Stimulated activated naive CD8-positive, alpha-beta T cell treated with anti-CD3 and anti-CD28 coated beads, Interleukin-15, Interleukin-2, amounts not matched to agents 100 ng/mL and 50 ng/mL, for 24 hours (primary cell): ENCODE measurements at regions not wholly inside any gene's neighbourhood (a gene's known extent, or its start where the extent isn't known, plus 50 kb on each side); places are given as distances from the start of the nearest gene placed in this dataset.

ENCODE experiments used
- H3K27ac Mint-ChIP-seq: one replicate; pipeline ENCODE4 v1.8.0; 2021; ENCODE audit warnings: mild to moderate bottlenecking, mixed read lengths
- H3K27me3 Mint-ChIP-seq: one replicate; pipeline ENCODE4 v1.8.0; 2021; ENCODE audit warnings: mixed read lengths
- H3K36me3 Mint-ChIP-seq: one replicate; pipeline ENCODE4 v1.8.0; 2021; ENCODE audit warnings: low read depth, mixed read lengths
- H3K4me1 Mint-ChIP-seq: one replicate; pipeline ENCODE4 v1.8.0; 2021; ENCODE audit warnings: low read depth, mixed read lengths
- H3K4me3 Mint-ChIP-seq: one replicate; pipeline ENCODE4 v1.8.0; 2021; ENCODE audit warnings: mild to moderate bottlenecking, mixed read lengths
- H3K9me3 Mint-ChIP-seq: one replicate; pipeline ENCODE4 v1.8.0; 2021; ENCODE audit warnings: mixed read lengths

GRCh38 chr14:42782754-42783153 is 1176.1 kb downstream of the LRFN5 start:
- no peak overlapping the region for H3K27ac Mint-ChIP-seq
- H3K36me3 Mint-ChIP-seq, result no peaks in the 10 kb centered on the region
- peaks cover 13% of the 10 kb centered on the region for H3K9me3 Mint-ChIP-seq
- H3K27me3 Mint-ChIP-seq, result no peaks in the 10 kb centered on the region
- no peaks in the 10 kb centered on the region for H3K4me1 Mint-ChIP-seq
- H3K4me3 Mint-ChIP-seq, result no peak overlapping the region

- Mint-ChIP-seq H3K27me3 (no peaks in the 10 kb centered on the region), H3K9me3 (peaks cover 8% of the 10 kb centered on the region), H3K36me3 (no peaks in the 10 kb centered on the region), H3K4me3 (no peak overlapping the region), H3K4me1 (no peaks in the 10 kb centered on the region), H3K27ac (no peak overlapping the region)
Observed at GRCh38 chr14:42778984-42779383, 1172.3 kb downstream of the LRFN5 start.

DNA sequence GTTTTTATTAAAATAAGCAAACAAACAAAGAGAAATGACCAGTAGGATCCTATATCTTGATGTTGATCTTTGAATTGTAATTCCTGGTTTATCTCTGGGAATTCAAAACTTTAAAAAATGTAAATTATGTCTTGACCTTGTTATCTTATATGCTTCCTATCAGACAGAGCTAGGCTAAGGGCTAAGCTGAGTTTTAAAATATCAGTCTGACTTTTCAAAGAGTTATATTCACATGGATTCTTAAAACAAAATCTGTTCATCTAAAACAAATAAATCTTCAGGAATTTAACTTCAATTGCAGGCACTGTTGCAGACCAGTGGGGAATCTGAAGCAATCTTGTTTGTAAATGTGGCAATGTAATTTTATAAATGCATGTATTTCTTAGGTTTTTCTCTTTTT is 1144.1 kb downstream of the LRFN5 start:
- H3K9me3 Mint-ChIP-seq, result peaks cover 3% of the 10 kb centered on the region
- H3K36me3 Mint-ChIP-seq, result no peaks in the 10 kb centered on the region
- H3K4me1 Mint-ChIP-seq, result no peaks in the 10 kb centered on the region
- no peak overlapping the region for H3K4me3 Mint-ChIP-seq
- H3K27me3 Mint-ChIP-seq, result no peaks in the 10 kb centered on the region
- H3K27ac Mint-ChIP-seq, result no peak overlapping the region

DNA sequence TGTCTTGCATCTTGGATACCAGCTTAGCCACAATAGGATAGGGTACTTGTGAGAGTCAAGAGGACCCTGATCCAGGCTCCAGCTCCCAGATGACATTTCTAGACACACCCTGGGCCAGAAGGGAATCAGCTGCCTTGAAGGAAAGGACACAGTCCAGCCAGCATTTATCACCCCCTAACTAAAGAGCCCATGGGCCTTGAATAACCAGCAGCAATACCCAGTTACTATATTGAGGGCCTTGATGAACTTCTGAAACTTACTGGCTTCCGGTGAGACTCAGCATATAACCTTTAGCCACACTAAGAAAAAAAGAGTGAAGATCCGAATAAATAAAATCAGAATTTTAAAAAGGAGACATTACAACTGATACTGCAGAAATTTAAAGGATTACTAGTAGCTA is 1135.4 kb downstream of the LRFN5 start:
- Mint-ChIP-seq H3K36me3 (no peaks in the 10 kb centered on the region), H3K4me1 (no peaks in the 10 kb centered on the region), H3K4me3 (no peak overlapping the region), H3K27me3 (no peaks in the 10 kb centered on the region), H3K9me3 (peaks cover 16% of the 10 kb centered on the region), H3K27ac (no peak overlapping the region)

DNA sequence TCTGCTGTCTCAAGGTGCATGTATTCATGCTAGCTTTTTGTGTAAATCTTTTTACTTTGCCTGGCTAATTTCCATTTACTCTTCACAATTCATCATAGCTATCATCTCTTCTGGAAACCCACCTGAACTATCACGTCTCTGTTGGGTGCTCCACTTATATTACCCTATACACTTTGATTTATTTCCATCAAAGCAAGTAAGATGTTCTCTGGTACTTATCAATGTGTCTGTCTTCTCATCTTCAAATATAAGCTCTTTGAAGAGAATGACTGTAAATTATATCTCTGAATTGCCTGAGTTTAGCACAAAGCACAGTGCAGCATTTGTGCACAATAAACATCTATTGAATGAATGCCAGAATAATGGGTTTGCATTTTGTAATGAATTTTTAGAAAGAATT is 1129.7 kb downstream of the LRFN5 start:
- H3K4me1 Mint-ChIP-seq, result no peaks in the 10 kb centered on the region
- H3K4me3 Mint-ChIP-seq, result no peak overlapping the region
- H3K36me3 Mint-ChIP-seq, result no peaks in the 10 kb centered on the region
- H3K27me3 Mint-ChIP-seq, result no peaks in the 10 kb centered on the region
- peaks cover 7% of the 10 kb centered on the region for H3K9me3 Mint-ChIP-seq
- no peak overlapping the region for H3K27ac Mint-ChIP-seq

- Mint-ChIP-seq H3K9me3 (peaks cover 8% of the 10 kb centered on the region), H3K27me3 (no peaks in the 10 kb centered on the region), H3K27ac (no peak overlapping the region), H3K4me3 (no peak overlapping the region), H3K36me3 (no peaks in the 10 kb centered on the region), H3K4me1 (no peaks in the 10 kb centered on the region)
Observed at GRCh38 chr14:42734041-42734440, 1127.4 kb downstream of the LRFN5 start.

DNA sequence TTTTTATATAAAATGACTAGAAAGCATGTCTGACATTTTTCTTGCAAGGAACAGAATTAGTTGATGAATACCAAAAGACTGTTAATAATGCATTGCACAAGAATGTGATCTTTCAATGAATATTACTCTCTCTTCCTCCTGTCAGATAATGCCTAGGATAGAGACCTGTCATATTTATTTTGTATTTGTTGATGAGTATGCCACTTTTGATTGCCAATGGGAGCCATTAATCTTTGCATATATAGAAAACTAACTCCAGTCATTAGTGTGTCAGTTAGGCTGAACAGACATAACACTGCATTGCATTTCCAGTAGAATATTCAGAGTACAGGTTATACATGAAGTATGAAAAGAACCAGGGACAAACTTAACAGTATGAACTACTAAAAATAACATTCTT is 1125.3 kb downstream of the LRFN5 start:
- Mint-ChIP-seq H3K27ac (no peak overlapping the region), H3K36me3 (no peaks in the 10 kb centered on the region), H3K27me3 (no peaks in the 10 kb centered on the region), H3K4me3 (no peak overlapping the region), H3K4me1 (no peaks in the 10 kb centered on the region), H3K9me3 (peaks cover 12% of the 10 kb centered on the region)

GRCh38 chr14:42731480-42731879 is 1124.8 kb downstream of the LRFN5 start:
- Mint-ChIP-seq H3K27me3 (no peaks in the 10 kb centered on the region), H3K4me1 (no peaks in the 10 kb centered on the region), H3K9me3 (peaks cover 12% of the 10 kb centered on the region), H3K27ac (no peak overlapping the region), H3K36me3 (no peaks in the 10 kb centered on the region), H3K4me3 (no peak overlapping the region)

DNA sequence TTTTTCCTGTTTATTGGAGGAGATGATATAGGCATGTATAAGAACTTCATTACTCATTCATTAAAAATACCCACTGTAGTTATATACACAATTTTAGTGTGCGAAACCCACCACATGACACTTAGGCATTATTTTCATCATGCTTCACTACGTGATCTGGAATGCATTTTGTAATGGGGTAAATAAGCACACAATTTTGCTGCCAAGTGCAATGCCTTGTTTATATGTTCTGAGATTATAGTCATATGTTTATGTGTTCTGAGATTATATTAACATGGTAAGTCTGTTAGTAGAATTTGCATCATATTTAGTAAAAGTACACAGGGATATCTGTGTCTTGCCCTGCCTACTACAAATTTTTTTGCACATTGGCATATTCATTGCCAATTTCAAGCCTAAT is 1123.0 kb downstream of the LRFN5 start:
- H3K4me3 Mint-ChIP-seq, result no peak overlapping the region
- no peaks in the 10 kb centered on the region for H3K27me3 Mint-ChIP-seq
- H3K36me3 Mint-ChIP-seq, result no peaks in the 10 kb centered on the region
- H3K4me1 Mint-ChIP-seq, result no peaks in the 10 kb centered on the region
- H3K9me3 Mint-ChIP-seq, result peaks cover 14% of the 10 kb centered on the region
- no peak overlapping the region for H3K27ac Mint-ChIP-seq

GRCh38 chr14:42719391-42719790 is 1112.7 kb downstream of the LRFN5 start:
- Mint-ChIP-seq H3K9me3 (peaks cover 22% of the 10 kb centered on the region), H3K4me1 (no peaks in the 10 kb centered on the region), H3K4me3 (no peak overlapping the region), H3K36me3 (no peaks in the 10 kb centered on the region), H3K27ac (no peak overlapping the region), H3K27me3 (no peaks in the 10 kb centered on the region)

DNA sequence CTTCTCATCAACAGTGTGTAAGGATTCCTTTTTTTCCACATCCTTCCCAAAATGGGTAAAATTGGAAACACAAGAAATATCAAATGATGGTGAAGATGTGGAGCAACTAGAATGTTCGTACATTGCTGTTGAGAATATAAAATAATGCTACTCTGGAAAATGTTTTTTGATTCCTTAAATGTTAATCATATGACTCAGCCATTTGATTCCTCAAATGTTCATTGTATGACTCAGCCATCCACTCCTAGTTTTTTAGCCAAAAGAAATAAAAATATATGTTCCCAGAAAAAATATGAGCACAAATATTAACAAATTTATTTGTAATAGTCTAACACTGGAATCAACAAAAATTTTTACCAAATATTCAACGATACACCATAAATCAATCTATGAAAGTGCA is 1108.6 kb downstream of the LRFN5 start:
- no peaks in the 10 kb centered on the region for H3K36me3 Mint-ChIP-seq
- peaks cover 20% of the 10 kb centered on the region for H3K9me3 Mint-ChIP-seq
- H3K4me3 Mint-ChIP-seq, result no peak overlapping the region
- no peak overlapping the region for H3K27ac Mint-ChIP-seq
- no peaks in the 10 kb centered on the region for H3K27me3 Mint-ChIP-seq
- H3K4me1 Mint-ChIP-seq, result no peaks in the 10 kb centered on the region

GRCh38 chr14:42710071-42710470 is 1103.4 kb downstream of the LRFN5 start:
- H3K36me3 Mint-ChIP-seq, result no peaks in the 10 kb centered on the region
- no peaks in the 10 kb centered on the region for H3K4me1 Mint-ChIP-seq
- no peak overlapping the region for H3K27ac Mint-ChIP-seq
- H3K9me3 Mint-ChIP-seq, result peaks cover 7% of the 10 kb centered on the region
- no peaks in the 10 kb centered on the region for H3K27me3 Mint-ChIP-seq
- no peak overlapping the region for H3K4me3 Mint-ChIP-seq

- Mint-ChIP-seq H3K36me3 (no peaks in the 10 kb centered on the region), H3K4me3 (no peak overlapping the region), H3K27me3 (no peaks in the 10 kb centered on the region), H3K9me3 (no peaks in the 10 kb centered on the region), H3K4me1 (no peaks in the 10 kb centered on the region), H3K27ac (no peak overlapping the region)
Observed at GRCh38 chr14:42703501-42703900, 1096.8 kb downstream of the LRFN5 start.

DNA sequence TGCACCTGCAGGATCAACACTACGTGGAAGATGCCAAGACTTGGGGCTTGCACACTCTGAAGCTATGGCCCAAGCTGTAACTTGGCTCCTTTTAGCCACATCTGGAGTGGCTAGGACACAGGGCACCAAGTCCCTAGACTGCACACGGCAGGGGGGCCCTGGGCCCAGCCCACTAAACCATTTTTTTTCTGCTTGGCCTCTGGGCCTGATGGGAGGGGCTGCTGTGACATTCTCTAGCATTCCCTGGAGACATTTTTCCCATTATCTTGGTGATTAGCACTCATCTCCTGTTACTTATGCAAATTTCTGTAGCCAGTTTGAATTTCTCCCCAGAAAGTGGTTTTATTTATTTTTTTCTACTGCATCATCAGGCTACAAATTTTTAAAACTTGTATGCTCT is 1080.7 kb downstream of the LRFN5 start:
- Mint-ChIP-seq H3K4me3 (no peak overlapping the region), H3K9me3 (peaks cover 15% of the 10 kb centered on the region), H3K27me3 (no peaks in the 10 kb centered on the region), H3K36me3 (no peaks in the 10 kb centered on the region), H3K27ac (no peak overlapping the region), H3K4me1 (no peaks in the 10 kb centered on the region)

DNA sequence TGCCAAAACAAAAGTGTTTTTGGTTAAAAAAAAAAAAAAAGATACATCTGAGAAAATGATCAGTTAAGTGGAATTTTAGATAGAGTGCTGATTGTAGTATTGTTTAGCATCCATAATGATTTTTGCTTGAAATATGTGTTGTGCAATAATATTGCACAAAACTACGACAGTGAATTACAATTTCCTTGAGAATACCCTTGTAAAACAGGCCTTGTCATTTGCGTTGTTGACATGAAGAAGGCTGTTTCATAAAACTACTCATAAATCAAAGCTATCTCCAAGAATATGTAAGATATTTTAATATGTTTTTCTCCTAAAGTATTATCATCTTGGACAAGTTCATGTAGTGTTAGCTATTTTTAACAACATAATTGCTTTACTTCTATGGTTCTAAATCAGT is 1077.0 kb downstream of the LRFN5 start:
- Mint-ChIP-seq H3K4me1 (no peaks in the 10 kb centered on the region), H3K27me3 (no peaks in the 10 kb centered on the region), H3K27ac (no peak overlapping the region), H3K9me3 (peaks cover 6% of the 10 kb centered on the region), H3K36me3 (no peaks in the 10 kb centered on the region), H3K4me3 (no peak overlapping the region)

DNA sequence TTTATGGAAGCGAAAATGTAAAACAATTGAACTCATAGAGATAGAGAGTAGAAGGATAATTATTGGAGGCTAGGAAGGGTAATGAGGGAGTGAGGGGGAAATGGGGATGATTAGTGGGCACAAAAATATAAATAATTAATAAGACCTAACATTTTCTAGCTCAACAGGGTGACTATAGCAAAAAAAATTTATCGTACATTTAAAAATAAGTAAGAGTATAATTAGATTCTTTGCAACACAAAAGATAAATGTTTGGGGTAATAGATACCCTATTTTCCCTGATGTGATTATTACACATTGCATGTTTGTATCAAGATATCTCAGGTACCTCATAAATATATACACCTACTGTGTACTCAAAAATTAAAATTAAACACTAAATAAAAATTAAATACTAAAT is 1070.0 kb downstream of the LRFN5 start:
- no peaks in the 10 kb centered on the region for H3K4me1 Mint-ChIP-seq
- H3K36me3 Mint-ChIP-seq, result no peaks in the 10 kb centered on the region

GRCh38 chr14:42673963-42674362 is 1067.3 kb downstream of the LRFN5 start:
- Mint-ChIP-seq H3K4me3 (no peak overlapping the region), H3K27ac (no peak overlapping the region), H3K27me3 (no peaks in the 10 kb centered on the region), H3K4me1 (no peaks in the 10 kb centered on the region), H3K9me3 (peaks cover 12% of the 10 kb centered on the region), H3K36me3 (no peaks in the 10 kb centered on the region)

More for the DNA sequence above, 1070.0 kb downstream of the LRFN5 start:
- no peak overlapping the region for H3K4me3 Mint-ChIP-seq
- no peak overlapping the region for H3K27ac Mint-ChIP-seq
- peaks cover 12% of the 10 kb centered on the region for H3K9me3 Mint-ChIP-seq
- no peaks in the 10 kb centered on the region for H3K27me3 Mint-ChIP-seq
